ENCODE measurements at regions not wholly inside any gene's neighbourhood (a gene's known extent, or its start where the extent isn't known, plus 50 kb on each side); places are given as distances from the start of the nearest gene placed in this dataset.

- DNase-seq = no peak
Measured at GRCh38 chrX:40164751-40165150, 67.0 kb upstream of the BCOR start.

DNA sequence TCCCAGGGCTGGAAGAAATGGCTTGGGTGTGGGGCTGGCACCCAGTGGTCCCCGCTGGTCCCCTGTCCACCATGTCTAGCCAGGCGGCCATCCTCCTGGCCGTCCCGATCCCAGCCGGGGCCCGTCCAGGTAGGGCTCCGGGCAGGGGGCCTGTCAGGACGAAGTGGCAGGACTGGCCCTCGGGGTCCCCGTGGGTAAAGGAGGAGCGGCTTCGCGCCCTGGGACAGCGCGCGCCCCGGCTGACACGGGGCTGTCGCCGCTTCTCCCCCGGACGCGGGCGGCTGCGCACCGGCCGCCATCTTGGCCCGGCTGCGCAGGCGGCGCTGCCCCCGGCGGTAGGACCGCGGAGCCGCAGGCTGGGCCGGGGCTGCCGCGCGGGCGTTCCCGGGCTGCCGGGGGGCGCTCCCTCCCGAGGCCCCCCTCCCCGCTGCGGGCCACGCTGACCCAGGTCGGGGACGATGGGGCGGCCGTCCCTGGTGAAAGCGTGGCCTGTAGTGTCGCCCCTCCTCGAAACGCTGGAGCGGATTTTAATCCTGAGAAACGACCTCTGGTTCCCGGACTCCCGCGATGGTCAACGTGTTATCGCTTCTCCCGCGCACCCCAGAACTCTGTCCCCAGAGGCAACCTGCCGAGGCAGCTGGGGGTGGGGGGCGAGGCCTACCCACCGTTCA lies 60.4 kb upstream of the BCOR start:
- peak; percentile 72 for DNase-seq

DNA sequence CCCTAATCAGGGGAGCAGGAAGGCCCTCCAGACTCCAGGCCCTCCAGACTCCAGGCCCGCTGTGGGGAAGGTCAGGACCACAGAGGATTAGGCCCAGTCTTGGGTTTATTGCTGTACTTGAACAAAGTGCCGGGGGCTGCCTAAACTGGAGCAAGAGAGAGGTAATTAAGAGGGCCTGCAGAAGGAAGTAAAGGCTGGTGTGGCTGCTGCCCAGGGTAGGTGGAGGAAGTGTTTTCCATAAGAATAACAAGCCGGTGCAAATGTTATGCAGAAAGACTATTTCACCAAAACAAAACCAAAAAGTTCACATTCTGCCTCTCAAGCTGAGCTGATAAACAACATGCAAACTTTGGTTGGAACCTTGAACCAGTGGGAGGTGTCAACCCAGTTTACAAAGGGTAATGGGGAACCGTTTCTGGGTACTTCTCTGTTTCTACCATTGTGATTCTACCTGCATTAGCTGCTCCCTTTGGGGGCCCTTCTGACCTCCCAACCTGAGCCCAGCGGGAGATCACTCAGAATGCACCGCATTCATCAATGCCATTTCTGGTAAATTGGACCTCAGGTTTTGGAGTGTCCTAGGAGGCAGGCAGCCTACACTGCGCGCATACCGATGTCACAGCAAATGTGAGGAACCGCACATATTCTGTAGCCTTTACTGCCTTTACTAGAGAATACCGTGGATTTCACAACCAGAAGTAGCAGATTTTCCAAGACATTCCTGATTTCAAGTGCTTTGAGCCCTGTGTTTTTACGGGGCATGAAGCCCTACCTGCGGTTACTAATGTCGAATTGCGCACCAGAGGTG lies 59.7 kb upstream of the BCOR start:
- DNase-seq = no peak

- peak; percentile 21 for DNase-seq
Measured at GRCh38 chrX:40156470-40157227, 58.9 kb upstream of the BCOR start.

GRCh38 chrX:40155589-40156469 lies 58.1 kb upstream of the BCOR start:
- DNase-seq = peak; percentile 77

DNA sequence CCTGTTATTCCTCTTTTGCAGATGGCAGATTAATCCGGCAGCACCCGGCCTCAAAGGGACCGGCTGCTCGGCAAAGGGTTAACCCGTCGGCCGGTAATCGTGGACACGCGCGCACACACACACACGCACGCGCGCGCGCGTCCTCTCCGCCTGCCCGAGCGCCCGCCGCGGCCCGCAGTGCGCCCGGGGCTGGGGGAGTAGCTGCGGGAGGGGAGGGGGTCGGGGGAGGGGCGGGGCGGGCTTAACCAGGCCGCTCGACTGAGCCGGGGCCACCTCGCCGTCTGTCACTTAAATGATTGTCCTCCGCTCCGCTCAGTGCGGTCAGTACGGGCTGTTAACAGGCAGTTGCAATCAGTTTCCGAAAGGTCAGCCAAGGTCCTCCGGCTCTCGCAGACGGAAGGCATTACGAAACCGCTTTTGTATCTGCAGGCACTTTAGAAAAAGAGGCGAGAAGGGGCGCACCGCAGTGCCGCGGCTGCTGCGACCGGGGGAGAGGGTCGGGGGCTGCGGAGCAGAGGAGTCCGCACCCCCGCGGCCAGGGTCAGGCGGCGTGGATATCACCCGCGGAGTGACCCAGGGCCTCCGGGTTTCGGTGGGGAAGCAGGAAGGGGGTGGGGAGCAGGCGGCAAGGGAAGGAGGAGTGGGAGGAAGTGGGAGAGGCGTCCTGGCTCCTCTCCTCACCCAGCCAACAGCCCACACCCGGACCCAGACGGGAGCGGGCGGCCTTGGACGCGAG lies 57.3 kb upstream of the BCOR start:
- peak; percentile 76 for DNase-seq

DNA sequence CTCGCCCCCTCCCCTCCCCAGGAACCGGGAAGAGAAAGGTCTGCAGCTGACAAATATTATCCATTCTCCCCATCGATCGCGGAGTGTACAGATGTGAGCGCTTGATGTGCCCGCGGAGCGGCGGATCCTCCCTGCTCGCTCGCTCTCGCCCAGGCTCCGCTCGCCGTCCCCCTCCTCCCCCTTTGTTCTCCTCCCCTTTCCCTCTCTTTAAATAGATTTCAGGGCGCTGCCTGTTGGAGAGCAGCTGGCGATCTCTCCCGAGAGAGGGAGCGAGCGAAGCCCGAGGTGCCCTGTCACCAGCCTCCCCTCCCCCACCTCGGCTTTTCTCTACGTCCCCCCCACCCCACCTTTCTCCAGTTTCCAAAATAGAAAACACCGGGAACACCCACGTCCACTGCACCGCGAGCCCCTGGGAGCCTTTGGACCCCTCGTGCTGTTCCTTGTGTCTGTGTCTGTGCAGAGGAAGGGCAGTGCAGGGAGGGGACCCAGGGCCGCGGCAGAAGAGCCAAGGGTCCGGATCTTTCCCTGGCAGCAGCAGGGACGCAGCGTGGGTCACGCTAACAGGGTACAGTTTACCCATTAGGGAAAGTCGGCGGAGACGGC lies 56.6 kb upstream of the BCOR start:
- DNase-seq = peak; percentile 64

DNA sequence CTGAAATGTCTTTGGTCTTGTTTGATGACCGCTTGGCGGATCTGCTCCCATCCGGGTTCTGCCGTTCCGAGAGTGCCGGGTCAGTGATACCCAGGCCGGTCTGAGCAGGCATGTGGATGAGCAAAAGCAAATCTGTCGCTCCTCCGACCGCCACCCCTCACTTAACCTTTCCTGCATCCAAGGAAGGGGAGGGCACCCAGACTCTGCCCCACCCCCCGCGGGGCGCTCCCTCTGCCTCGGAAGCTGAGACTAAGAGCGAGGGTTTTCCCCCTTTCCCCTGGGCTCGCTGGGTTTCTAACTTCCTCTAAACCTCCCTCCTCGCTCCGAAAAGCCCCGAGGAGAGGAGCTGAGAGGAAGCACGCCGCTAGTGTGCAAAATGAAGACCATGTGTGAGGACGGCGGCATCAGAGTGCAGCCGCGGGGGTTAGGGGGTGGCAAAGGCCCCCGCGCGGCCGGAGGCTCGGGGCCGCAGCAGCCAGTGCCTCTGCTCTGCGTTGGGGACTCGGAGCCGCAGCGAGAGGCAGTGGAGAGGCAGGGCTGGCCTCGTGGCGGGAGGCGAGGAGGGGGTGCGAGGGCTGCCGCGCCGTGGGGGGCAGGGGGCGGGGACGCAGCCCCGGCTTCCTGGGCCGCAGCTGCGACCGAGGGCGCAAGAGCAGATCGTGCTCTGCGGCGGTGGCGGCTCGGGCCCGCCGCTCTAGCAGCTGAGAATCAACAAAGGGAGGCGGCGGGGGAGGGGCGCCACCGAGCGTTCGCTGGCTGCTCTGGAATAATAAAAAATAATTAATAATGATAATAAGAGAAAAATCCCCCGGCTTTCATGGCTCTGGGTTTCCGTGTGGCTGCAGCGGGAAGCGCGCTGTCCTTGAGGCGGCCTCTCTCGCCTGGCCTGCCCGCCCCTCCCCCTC lies 55.8 kb upstream of the BCOR start:
- peak; percentile 72 for DNase-seq

- DNase-seq = peak; percentile 62
Measured at GRCh38 chrX:40152741-40153344, 55.1 kb upstream of the BCOR start.

GRCh38 chrX:40152173-40152711 lies 54.5 kb upstream of the BCOR start:
- peak; percentile 51 for DNase-seq

DNA sequence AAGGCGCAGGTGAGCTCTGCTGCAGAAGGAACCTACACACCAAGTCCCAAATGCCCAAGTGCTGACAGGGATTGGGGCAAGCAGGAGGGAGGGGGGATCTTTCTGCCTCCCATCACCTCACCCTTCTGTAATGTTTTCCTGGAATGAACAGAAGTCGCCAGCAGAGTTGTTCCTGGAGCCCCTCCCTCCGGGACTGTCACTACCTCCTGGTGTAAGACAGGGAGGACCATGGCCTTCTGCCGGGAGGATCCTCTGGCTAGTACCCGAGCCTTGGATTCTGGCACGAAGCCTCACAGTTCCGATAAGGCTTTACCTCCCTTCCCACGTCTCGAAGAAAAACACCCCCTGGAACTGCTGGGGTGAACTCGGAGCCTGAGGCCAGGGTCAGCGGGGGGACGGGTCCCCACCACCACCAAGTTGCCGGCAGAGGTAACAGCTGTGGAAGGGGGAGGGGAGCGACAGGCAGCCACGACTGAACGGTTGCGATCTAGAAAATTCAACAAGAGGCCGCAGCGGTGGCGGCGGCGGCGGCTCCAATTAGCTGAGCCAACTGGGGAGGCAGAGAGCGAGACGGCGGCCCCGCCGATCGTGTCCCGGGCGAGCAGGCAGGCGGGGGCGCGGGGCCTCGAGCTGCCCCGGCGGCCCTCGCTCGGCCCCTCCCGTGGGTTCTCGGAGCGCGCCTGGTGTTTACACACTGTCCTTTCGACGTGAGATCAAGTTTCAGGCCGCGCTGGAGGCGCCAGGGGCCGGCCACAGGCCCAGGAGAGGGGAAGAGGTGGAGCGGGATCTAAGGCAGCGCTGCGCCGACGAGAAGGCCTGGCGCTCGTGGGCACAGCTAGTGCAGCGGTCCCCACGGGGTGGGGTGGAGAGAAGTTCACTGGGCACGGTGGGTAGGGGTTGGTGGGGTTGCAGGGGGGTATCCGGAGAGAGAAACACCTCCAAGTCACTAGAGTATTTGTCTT lies 53.7 kb upstream of the BCOR start:
- DNase-seq = peak; percentile 75

- DNase-seq = no peak
Measured at GRCh38 chrX:40150503-40150902, 52.7 kb upstream of the BCOR start.

DNA sequence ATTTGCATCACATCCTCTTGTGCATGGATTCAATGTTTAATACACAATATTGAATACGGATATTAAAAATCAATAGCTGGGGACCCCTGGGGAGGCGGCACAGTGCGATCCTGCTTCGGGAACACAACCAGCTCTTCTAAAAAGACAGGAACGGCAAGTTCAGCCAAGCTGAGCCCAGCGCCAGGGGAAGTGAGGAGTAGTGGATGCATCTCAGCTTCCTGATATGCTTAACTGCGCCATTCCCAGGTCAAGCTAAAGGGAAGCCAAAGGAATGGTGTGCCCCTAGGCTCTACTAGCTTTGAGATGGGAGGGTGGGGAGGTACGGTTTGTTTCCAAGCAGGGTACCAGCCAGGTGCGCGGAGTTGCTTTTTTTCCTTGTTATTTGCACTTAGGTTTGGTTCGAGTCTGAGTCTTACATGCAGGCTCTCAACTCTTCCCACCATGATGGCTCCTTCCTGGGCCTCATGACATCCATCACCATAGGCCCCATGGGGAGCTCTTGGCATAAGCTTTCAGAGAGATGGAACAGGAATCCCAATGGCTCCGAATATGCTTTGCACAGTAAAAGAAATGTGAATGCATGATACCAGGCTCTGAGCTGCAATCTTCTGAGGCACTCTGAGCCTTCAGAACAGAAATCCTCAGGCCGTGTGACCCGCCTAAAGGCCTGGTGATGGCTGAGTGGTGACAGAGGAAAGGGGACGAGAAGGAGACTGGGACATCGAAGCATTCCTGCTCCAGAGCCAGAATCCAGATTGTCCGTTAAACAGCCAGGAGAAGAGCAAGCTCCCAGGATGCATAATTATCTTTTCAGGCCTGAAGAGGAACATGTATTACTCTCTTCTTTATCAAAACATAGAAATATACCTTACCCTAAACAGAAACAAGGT lies 51.8 kb upstream of the BCOR start:
- peak; percentile 32 for DNase-seq

DNA sequence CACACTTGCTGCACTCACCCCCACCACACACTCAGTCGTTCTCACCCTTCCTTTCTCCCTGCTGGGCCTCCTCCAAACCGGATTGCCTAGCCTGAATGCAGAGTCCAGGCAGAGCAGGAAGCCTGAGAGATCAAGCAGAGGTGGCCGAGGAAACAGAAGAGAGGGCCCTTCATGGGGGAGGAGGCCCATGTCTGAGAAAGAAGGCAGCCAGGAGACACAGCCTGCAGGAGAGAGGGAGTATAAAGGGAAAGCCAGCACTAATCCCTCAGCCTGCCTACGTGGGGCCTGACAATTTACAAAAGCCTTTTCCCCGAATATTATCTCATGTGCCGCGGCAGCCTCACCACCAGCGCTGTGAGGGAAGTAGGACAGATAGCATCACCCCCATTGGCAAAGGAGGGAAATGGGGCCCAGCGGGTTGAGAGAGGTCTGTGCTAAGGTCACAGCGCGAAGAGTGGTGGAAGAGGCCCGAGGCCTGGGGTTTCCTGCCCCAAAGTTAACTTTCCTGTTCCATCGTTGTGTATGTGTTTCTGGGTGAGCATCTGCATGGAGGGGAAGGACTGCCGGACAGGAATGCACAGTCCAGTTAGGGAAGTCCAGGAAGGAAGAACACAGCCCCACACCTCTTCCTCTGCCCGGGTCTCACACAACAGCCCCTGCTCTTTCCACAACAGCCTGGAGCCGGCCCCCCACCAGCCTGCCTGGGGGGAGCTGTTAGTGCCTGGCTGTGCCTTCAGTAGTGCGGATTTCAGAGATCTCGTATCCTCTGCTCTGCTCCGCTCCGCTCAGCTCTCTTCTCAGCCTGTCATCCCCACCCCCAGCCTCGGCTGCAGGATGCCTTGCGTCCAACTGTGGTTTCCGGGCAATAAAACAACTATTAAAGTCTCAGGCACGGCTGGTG lies 50.9 kb upstream of the BCOR start:
- peak; percentile 54 for DNase-seq

- no peak for DNase-seq
Measured at GRCh38 chrX:40147971-40148370, 50.2 kb upstream of the BCOR start.
